GM19438 (cell line): ENCODE measurements at regions not wholly inside any gene's neighbourhood (a gene's known extent, or its start where the extent isn't known, plus 50 kb on each side); places are given as distances from the start of the nearest gene placed in this dataset.

Experiments used
- ATAC-seq: cut with Tn5 transposase; IDR thresholded peaks from one replicate; pipeline ENCODE4 v1.9.1; 2021; ENCODE audit warnings: low read depth; ENCODE audit not compliant: unreplicated experiment

GRCh38 chr10:44435196-44435595, 50.3 kb upstream of the CXCL12 start:
- ATAC-seq: no peak

DNA sequence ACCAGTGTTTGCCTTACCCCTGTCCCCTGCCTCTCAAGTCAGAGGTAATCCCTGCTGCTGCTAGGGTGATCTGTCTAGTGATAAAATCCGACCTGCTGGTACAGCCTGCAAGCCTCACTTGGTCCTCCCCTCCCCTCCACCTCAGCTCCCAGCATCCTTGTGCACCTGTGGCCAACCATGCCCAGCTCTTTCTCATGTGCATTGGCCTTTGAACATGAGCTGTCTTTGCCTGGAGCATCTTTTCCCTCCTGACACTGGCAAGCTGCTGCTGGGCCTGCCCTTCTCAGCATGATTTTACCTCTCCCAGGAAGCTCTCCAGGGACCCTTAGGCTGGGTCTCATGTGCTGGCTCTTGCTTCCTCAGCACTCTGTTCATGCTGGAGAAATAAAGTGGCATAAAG, 51.3 kb upstream of the CXCL12 start:
- ATAC-seq: no peak

DNA sequence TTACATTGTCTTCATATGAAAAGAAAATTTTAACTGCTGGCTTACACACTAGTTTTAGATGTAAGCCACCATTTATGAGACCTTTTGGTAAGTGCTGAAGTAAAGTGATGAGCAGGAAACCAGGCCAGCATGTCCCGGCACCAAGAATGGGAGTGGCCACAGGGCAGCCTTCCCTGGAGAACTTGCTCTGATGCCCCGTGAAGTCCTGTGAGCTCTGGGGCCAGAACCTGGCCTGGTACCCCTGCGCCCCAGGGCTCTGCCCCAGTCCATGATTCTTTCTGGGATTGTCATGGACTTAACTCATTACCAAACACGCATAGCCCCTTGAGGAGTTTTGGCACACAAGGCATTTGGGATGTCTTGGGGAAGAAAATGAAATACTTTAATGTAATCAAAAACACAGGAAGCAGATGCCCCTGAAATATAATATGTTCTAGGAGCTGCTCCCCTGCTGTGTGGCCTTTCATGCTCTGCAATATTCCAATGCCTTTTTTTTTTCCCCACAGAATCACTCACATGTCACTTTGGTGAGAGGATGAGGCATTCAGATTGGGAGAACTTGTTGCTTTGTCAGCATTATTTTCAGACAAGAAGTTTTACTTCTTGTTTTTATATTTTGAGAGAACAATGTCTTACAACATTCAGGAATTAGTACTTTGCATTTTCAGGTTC, 53.1 kb upstream of the CXCL12 start:
- ATAC-seq: no peak

DNA sequence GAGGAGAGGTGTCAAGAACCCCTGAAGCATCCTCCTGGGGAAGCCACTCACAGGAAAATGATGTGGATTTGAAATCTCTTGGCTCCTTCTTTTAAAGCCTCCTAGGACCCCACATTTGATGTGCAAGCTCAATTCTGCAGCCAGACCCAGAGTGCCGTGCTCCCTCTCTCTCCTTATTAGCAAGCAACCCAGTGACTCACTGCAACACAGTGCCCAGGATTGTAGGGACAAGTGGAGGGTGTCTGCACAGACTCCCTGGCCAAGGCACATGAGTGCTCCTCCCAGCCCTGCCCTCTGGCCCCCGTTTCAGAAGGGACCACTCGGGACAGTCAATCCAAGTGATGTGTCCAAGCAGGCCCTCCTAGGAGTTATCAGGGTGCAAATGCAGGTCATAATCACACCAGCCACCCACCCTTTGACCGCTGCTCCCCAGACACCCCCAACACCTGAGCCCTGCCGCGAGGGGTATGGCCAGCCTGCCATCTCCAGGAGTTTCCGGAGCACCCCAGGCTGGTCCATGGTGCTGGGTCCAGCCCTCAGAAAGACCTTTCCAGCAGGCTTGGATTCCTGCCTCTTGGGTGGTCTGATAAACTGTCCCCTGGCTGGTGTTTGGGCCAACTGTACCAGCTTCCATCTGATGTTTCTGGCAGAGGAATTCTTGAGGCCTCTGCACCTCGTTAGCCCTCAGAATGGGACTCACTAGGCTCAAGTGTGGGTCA, 54.5 kb upstream of the CXCL12 start:
- ATAC-seq: no peak

GRCh38 chr10:44439958-44440244, 55.0 kb upstream of the CXCL12 start:
- no peak for ATAC-seq

GRCh38 chr10:44457259-44457658, 72.4 kb upstream of the CXCL12 start:
- no peak for ATAC-seq

GRCh38 chr10:44458671-44459413, 73.9 kb upstream of the CXCL12 start:
- no peak for ATAC-seq

- ATAC-seq: no peak
Observed at GRCh38 chr10:44459671-44460070, 74.8 kb upstream of the CXCL12 start.

DNA sequence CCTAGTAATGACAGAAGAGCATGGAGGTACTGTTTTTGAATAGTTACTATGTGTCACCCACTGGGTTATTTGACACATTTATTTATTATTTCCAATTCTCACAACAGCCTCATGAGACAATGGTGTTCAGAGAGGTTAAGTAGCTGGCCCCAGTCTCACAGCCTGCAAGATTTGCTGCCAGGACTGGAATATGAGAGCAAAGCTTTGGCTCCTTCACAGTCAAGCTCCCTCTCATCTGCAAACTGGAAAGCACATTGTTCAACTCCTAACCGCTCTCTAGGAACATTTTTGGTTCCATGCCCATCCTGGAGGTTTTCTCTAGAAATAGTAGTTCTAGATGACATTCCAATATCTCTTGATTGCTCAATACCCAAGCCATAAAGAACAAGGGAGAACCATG, 75.5 kb upstream of the CXCL12 start:
- ATAC-seq: no peak

DNA sequence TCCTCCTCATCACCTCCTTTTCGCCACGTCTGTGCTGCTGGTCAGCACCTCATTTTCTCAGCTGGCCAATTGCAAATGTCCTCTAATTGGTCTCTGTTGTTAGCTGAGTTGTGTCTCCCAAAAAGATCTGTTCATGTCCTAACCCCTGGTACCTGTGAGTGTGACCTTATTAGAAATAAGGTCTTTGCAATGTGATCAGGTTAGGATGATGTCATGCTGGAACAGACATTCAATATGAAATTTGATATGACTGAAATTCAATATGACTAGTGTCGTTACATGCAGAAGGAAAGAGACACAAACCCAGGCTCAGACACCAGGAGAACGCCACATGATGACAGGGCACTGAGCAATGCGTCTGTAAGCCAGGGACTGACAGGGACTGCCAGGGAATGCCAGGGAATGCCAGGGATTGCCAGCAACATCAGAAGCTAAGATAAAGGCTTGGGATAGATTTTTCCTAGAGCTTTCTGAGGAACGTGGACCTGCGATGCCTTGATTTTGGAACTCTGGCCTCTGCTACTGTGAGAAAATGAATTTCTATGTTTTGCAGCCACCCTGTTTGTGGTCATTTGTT, 77.5 kb upstream of the CXCL12 start:
- ATAC-seq: no peak

DNA sequence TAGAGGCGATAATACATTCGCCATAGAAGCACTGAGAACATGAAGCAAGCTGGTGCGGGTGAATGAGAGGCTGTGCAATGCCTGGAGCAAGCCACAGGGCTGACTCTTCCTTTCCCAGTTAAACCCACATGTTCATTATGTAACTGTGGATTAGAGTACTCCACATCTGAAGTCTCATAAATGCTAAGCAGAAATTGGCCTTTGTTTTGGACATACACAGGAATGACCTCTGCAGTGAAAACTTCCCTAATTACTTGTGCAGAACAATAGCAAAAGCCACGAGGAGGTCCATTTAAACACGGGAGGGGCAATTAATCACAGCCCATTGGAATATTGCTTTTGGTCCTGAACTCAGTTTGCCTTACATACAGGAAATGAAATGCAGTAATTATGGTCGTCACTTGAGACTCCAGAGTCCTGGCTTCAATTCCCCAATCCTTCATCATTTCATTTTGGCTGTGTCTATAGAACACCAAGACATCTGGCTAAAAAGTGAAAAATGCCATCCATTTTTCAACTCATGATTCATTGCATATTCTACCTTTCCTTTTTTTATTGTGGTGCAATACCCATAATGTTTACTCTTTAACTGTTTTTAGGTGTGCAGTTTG, 78.7 kb upstream of the CXCL12 start:
- no peak for ATAC-seq

DNA sequence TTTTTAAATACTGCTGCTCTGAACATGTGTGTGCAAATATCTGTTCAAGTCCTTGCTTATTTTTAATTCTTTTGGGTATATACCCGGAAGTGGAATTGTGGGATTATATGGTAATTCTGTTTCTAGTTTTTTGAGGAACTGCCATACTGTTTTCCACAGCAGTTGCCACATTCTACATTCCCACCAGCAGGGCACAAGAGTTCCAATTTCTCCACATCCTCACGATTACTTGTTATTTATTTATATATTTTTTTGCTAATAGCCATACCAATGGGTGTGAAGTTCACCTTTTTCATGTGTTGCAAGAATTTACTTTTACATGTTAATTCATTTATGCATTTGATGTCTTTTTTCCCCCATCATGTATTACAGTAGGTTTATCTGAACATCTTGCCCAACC, 79.6 kb upstream of the CXCL12 start:
- no peak for ATAC-seq

GRCh38 chr10:44465401-44466115, 80.7 kb upstream of the CXCL12 start:
- ATAC-seq: no peak

DNA sequence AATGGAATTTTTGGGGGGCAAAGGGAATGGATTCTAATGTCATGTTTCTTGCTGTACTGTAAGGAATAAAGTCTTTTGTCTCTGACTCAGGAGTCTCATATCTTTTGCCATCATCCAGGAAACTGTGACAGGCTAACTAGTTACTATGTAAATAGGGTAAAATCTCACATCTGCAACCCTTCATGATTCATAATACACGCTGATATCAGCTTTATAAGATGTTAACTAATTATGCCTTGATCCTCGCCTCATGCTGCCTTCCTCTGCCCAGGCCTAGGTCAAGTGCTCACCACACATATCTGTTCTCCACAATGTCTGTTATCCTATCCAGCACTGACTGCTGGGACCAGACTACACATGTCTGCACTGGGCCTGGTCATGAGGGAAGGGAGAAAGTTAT, 81.3 kb upstream of the CXCL12 start:
- ATAC-seq: no peak

GRCh38 chr10:44467090-44467489, 82.2 kb upstream of the CXCL12 start:
- ATAC-seq: no peak

GRCh38 chr10:44467900-44468299, 83.0 kb upstream of the CXCL12 start:
- ATAC-seq: no peak

DNA sequence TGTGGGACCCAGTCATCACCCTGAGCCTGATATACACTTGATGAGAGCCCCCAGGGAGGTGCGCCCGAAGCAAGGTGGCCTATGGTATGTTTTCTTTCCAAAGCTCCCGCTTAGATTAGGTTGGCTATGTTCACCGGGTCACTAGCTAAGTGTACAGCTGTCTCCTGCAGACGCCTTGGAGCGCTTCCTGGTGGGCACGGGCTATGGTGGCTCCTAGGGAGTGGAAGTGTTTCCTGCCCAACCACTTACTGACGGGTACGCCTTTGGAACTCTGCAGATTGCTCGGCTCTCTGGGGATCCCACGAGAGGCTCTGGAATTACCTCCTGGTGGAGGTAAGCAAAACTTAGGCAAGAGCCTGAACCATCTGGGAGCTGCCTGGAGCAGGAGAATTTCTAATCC, 83.6 kb upstream of the CXCL12 start:
- no peak for ATAC-seq

GRCh38 chr10:44468965-44469364, 84.1 kb upstream of the CXCL12 start:
- no peak for ATAC-seq

GRCh38 chr10:44470784-44471183, 85.9 kb upstream of the CXCL12 start:
- ATAC-seq: no peak

DNA sequence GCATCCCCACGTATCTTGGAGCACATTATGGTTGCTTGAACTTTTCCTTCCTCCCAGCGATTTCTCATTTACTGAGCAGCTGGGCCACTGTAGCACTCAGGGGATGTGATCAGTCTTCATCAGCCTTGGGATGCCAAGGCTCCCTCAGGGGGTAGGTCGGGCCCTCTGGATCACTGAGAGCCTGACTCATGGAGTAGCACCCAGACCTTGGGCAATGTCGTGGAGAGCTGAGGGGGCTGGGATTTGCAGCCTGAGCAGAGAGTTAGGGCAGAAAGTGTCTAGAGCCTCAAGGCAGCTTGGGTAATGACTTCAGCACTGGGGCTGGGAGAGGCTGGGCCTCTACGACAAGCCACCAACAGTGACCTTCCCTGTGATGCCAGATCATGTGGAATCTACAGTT, 86.5 kb upstream of the CXCL12 start:
- no peak for ATAC-seq

DNA sequence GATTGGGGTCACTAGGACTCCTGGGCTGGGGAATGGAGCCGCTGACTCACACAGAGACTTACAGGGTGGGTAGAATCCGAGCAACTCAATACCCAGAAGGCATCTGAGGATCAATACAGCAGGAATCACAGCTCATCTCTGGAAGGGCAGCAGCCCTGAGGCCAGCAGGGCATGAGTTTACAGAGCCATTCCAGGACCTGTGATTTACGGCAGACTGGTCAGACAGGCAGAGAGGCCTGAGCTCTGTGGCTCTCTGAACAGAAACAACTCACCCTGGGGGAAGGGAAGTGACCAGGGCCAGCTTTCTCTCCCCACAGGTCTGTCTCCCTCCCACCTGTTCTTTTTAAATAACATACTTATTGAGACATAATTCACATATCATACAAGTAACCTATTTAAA, 88.2 kb upstream of the CXCL12 start:
- no peak for ATAC-seq
